HFF-Myc (cell line): ENCODE measurements at regions not wholly inside any gene's neighbourhood (a gene's known extent, or its start where the extent isn't known, plus 50 kb on each side); places are given as distances from the start of the nearest gene placed in this dataset.
"Not testable (repeated sequence)": the region's sequence is repeated elsewhere in the genome, so short reads cannot be mapped to it uniquely, and the experiment has no call there.

ENCODE experiments used
- DNase-seq: peaks from one replicate; pipeline ENCODE4 v3.0.0-alpha.2; 2011; ENCODE audit warnings: low read depth; ENCODE audit errors: extremely low read depth
- H3K4me3 ChIP-seq: replicated peaks from 2 replicates; pipeline ENCODE4 v1.5.1; 2011; ENCODE audit warnings: low read depth, mild to moderate bottlenecking, control low read depth, low read length
- CTCF ChIP-seq: IDR thresholded peaks from 2 replicates; pipeline ENCODE4 v1.5.1; 2012; ENCODE audit warnings: mild to moderate bottlenecking, low read depth, low read length, control low read depth; ENCODE audit errors: missing control alignments

GRCh38 chr17:70750983-70751382 is 581.7 kb downstream of the KCNJ2 start:
- TF ChIP-seq CTCF, result no peak
- no peak for DNase-seq

GRCh38 chr17:70752461-70752860 is 583.1 kb downstream of the KCNJ2 start:
- DNase-seq, H3K4me3 ChIP-seq: not testable (repeated sequence)

More at GRCh38 chr17:70750983-70751382, 581.7 kb downstream of the KCNJ2 start:
- H3K4me3 ChIP-seq, result no peak overlapping the region

- H3K4me3 ChIP-seq, result no peak overlapping the region
- TF ChIP-seq CTCF, result no peak
- DNase-seq, result no peak
These were observed 583.7 kb downstream of the KCNJ2 start for GRCh38 chr17:70752966-70753467.

GRCh38 chr17:70763018-70763417 is 593.7 kb downstream of the KCNJ2 start:
- no peak for DNase-seq
- TF ChIP-seq CTCF, result no peak
- H3K4me3 ChIP-seq, result no peak overlapping the region

GRCh38 chr17:70767102-70767701 is 597.9 kb downstream of the KCNJ2 start:
- peak; percentile 55 for TF ChIP-seq CTCF
- peak; percentile 4 for DNase-seq
- H3K4me3 ChIP-seq, result no peak overlapping the region

GRCh38 chr17:70769956-70770355 is 600.6 kb downstream of the KCNJ2 start:
- DNase-seq, result no peak
- no peak for TF ChIP-seq CTCF
- no peak overlapping the region for H3K4me3 ChIP-seq

- DNase-seq, result no peak
- no peak overlapping the region for H3K4me3 ChIP-seq
- TF ChIP-seq CTCF, result no peak
These were observed 602.6 kb downstream of the KCNJ2 start for GRCh38 chr17:70771804-70772386.
